GM19372 (cell line): ENCODE measurements at regions not wholly inside any gene's neighbourhood (a gene's known extent, or its start where the extent isn't known, plus 50 kb on each side); places are given as distances from the start of the nearest gene placed in this dataset.
"Not testable (repeated sequence)": the region's sequence is repeated elsewhere in the genome, so short reads cannot be mapped to it uniquely, and the experiment has no call there.

Experiments used
- ATAC-seq: cut with Tn5 transposase; IDR thresholded peaks from one replicate; pipeline ENCODE4 v1.9.1; 2021; ENCODE audit warnings: mild to moderate bottlenecking, low read depth, moderate library complexity; ENCODE audit not compliant: unreplicated experiment

GRCh38 chr18:22499421-22499820 is 81.7 kb upstream of the CTAGE1 start:
- ATAC-seq = no peak

- ATAC-seq = no peak
Observed at GRCh38 chr18:22503803-22504202, 86.1 kb upstream of the CTAGE1 start.

GRCh38 chr18:22504251-22505030 is 86.7 kb upstream of the CTAGE1 start:
- ATAC-seq = no peak

- ATAC-seq = no peak
Observed at GRCh38 chr18:22505141-22505591, 87.5 kb upstream of the CTAGE1 start.

GRCh38 chr18:22507055-22507454 is 89.3 kb upstream of the CTAGE1 start:
- ATAC-seq = no peak

- ATAC-seq = no peak
Observed at GRCh38 chr18:22509423-22509822, 91.7 kb upstream of the CTAGE1 start.

- no peak for ATAC-seq
Observed at GRCh38 chr18:22510697-22511096, 93.0 kb upstream of the CTAGE1 start.

- ATAC-seq = no peak
Observed at GRCh38 chr18:22513721-22514481, 96.2 kb upstream of the CTAGE1 start.

- ATAC-seq = no peak
Observed at GRCh38 chr18:22514655-22515054, 96.9 kb upstream of the CTAGE1 start.

- ATAC-seq = no peak
Observed at GRCh38 chr18:22515250-22515649, 97.5 kb upstream of the CTAGE1 start.

GRCh38 chr18:22517356-22517755 is 99.6 kb upstream of the CTAGE1 start:
- no peak for ATAC-seq

GRCh38 chr18:22521026-22521707 is 103.5 kb upstream of the CTAGE1 start:
- no peak for ATAC-seq

GRCh38 chr18:22523481-22523880 is 105.8 kb upstream of the CTAGE1 start:
- ATAC-seq = no peak

GRCh38 chr18:22524783-22525182 is 107.1 kb upstream of the CTAGE1 start:
- no peak for ATAC-seq

- no peak for ATAC-seq
Observed at GRCh38 chr18:22525313-22525712, 107.6 kb upstream of the CTAGE1 start.

- ATAC-seq = no peak
Observed at GRCh38 chr18:22525883-22526282, 108.2 kb upstream of the CTAGE1 start.

- ATAC-seq = no peak
Observed at GRCh38 chr18:22528291-22528690, 110.6 kb upstream of the CTAGE1 start.

- ATAC-seq = not testable (repeated sequence)
Observed at GRCh38 chr18:22534706-22535105, 117.0 kb upstream of the CTAGE1 start.

- no peak for ATAC-seq
Observed at GRCh38 chr18:22536558-22536957, 118.8 kb upstream of the CTAGE1 start.

- no peak for ATAC-seq
Observed at GRCh38 chr18:22538426-22538825, 120.7 kb upstream of the CTAGE1 start.

GRCh38 chr18:22539051-22539765 is 121.5 kb upstream of the CTAGE1 start:
- ATAC-seq = no peak
